Thyroid gland (tissue), 4 donors: ENCODE measurements at regions not wholly inside any gene's neighbourhood (a gene's known extent, or its start where the extent isn't known, plus 50 kb on each side); places are given as distances from the start of the nearest gene placed in this dataset.

Experiments used
- DNase-seq, 2 donors: peaks; one replicate each; pipeline ENCODE4 v3.0.0-alpha.2; 2019
- H3K27ac ChIP-seq, 3 donors: fragments of 200-600 bp; sonication (generic); 1 replicate in 2 of 3; 2 replicates in 1 of 3; pipeline ENCODE4 v1.5.1; 2016 to 2019; ENCODE audit warnings: mild to moderate bottlenecking in 1 of 3, moderate library complexity in 1 of 3
- H3K27me3 ChIP-seq: fragments of 200-600 bp; sonication (generic); one replicate; pipeline ENCODE4 v1.5.1; 2019
- H3K36me3 ChIP-seq, 2 donors: fragments of 200-600 bp; sonication (generic); one replicate each; pipeline ENCODE4 v1.5.1; 2016 to 2019
- H3K4me1 ChIP-seq, 2 donors: fragments of 200-600 bp; sonication (generic); one replicate each; pipeline ENCODE4 v1.5.1; 2017 to 2019
- H3K4me3 ChIP-seq, 3 donors: fragments of 200-600 bp; sonication (generic); replicated peaks in 1 of 3; 1 replicate in 2 of 3; 2 replicates in 1 of 3; pipeline ENCODE4 v1.5.1; 2016; ENCODE audit warnings: mild to moderate bottlenecking in 1 of 3
- H3K9me3 ChIP-seq: fragments of 200-600 bp; sonication (generic); one replicate; pipeline ENCODE4 v1.5.1; 2017
- POLR2A ChIP-seq, 2 donors: fragments of 450-650 bp; IDR thresholded peaks; one replicate each; pipeline ENCODE4 v1.6.1; 2017; ENCODE audit warnings: antibody characterized with exemption in 2 of 2, mild to moderate bottlenecking in 2 of 2, moderate library complexity in 1 of 2
- WGBS, 2 donors: methylation state at CpG; one replicate each; pipeline ENCODE4 v1.1.5; 2017; 5-methylcytosine and 5-hydroxymethylcytosine counted together
- intact Hi-C: fragments of 100-400 bp; cut with DNase I; formaldehyde crosslinking; loops from one replicate; pipeline ENCODE4 v1.15.1; 2023
- TF ChIP-seq, protein P1 (sequence below), 6 experiments: fragments of 200-600 bp in 3 of 6; fragments of 450-650 bp in 3 of 6; sonication (generic) in 3 of 6; IDR thresholded peaks; one replicate each; pipeline ENCODE4 v1.5.1; 2016 to 2019; ENCODE audit warnings: antibody characterized with exemption in 6 of 6, mild to moderate bottlenecking in 2 of 6, inconsistent platforms in 1 of 6, moderate library complexity in 1 of 6

GRCh38 chr6:115276881-115277565, 783.7 kb downstream of the FRK start:
- WGBS, 2 donors = 86 to 88% methylated on average over 3 of the region's 3 CpGs
- no peaks in the 10 kb centered on the region for H3K9me3 ChIP-seq
- TF ChIP-seq, protein P1, sequence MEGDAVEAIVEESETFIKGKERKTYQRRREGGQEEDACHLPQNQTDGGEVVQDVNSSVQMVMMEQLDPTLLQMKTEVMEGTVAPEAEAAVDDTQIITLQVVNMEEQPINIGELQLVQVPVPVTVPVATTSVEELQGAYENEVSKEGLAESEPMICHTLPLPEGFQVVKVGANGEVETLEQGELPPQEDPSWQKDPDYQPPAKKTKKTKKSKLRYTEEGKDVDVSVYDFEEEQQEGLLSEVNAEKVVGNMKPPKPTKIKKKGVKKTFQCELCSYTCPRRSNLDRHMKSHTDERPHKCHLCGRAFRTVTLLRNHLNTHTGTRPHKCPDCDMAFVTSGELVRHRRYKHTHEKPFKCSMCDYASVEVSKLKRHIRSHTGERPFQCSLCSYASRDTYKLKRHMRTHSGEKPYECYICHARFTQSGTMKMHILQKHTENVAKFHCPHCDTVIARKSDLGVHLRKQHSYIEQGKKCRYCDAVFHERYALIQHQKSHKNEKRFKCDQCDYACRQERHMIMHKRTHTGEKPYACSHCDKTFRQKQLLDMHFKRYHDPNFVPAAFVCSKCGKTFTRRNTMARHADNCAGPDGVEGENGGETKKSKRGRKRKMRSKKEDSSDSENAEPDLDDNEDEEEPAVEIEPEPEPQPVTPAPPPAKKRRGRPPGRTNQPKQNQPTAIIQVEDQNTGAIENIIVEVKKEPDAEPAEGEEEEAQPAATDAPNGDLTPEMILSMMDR (IDR thresholded peaks at IDR 0.05) = no peak
- TF ChIP-seq POLR2A (IDR thresholded peaks at IDR 0.05) = no peak
- H3K4me1 ChIP-seq = no peaks in the 10 kb centered on the region
- H3K4me3 ChIP-seq = no peak overlapping the region
- intact Hi-C loops = no loop called here
- H3K36me3 ChIP-seq = no peaks in the 10 kb centered on the region
- H3K27ac ChIP-seq = no peak overlapping the region
- H3K27me3 ChIP-seq = no peaks in the 10 kb centered on the region
- no peak for DNase-seq

DNA sequence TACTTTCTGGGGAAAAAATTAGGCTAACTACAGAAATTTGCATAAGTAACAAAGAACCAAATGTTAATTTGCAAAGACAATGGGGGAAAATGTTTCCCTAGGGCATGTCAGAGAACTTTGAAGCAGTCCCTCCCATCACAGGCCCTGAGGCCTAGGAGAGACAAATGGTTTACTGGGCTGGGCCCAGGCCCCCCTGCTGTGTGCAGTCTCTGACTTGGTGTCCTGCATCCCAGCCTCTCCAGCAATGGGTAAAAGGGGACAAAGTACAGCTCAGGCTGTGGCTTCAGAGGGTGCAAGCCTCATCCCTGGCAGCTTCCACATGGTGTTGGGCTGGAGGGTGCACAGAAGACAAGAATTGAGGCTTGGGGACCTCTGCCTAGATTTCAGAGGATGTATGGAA, 788.4 kb downstream of the FRK start:
- no peaks in the 10 kb centered on the region for H3K27me3 ChIP-seq
- no peak overlapping the region for H3K27ac ChIP-seq
- H3K4me3 ChIP-seq = no peak overlapping the region
- intact Hi-C loops = no loop called here
- H3K4me1 ChIP-seq = no peaks in the 10 kb centered on the region
- no peak for TF ChIP-seq POLR2A (IDR thresholded peaks at IDR 0.05)
- TF ChIP-seq, protein P1 (IDR thresholded peaks at IDR 0.05) = no peak
- DNase-seq = no peak
- no peaks in the 10 kb centered on the region for H3K36me3 ChIP-seq
- no peaks in the 10 kb centered on the region for H3K9me3 ChIP-seq

DNA sequence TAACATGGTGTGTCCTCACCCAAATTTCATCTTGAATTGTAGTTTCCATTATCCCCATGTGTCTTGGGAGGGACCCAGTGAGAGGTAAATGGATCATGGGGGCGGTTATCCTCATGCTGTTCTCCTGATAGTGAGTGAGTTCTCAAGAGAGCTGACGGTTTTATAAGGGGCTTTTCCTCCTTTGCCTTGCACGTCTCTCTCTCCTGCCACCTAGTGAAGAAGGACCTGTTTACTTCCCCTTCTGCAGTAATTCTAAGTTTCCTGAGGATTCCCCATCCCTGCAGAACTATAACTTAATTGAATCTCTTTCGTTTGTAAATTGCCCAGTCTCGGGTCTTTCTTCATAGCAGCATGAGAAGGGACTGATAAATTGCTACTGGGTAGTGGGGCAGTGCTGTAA, 789.3 kb downstream of the FRK start:
- H3K9me3 ChIP-seq = no peaks in the 10 kb centered on the region
- TF ChIP-seq, protein P1 (IDR thresholded peaks at IDR 0.05) = no peak
- TF ChIP-seq POLR2A (IDR thresholded peaks at IDR 0.05) = no peak
- no peaks in the 10 kb centered on the region for H3K27me3 ChIP-seq
- H3K36me3 ChIP-seq = no peaks in the 10 kb centered on the region
- intact Hi-C loops = no loop called here
- no peak overlapping the region for H3K4me3 ChIP-seq
- no peak for DNase-seq
- no peak overlapping the region for H3K27ac ChIP-seq
- no peaks in the 10 kb centered on the region for H3K4me1 ChIP-seq
- 49 to 64% methylated on average over 5 of the region's 5 CpGs for WGBS, 2 donors

- Histone ChIP-seq H3K27ac (no peak overlapping the region), H3K27me3 (no peaks in the 10 kb centered on the region), H3K36me3 (no peaks in the 10 kb centered on the region), H3K9me3 (no peaks in the 10 kb centered on the region), H3K4me1 (no peaks in the 10 kb centered on the region), H3K4me3 (no peak overlapping the region)
- no peak for DNase-seq
- intact Hi-C loops = no loop called here
- no peak for TF ChIP-seq POLR2A (IDR thresholded peaks at IDR 0.05)
- TF ChIP-seq, protein P1 (IDR thresholded peaks at IDR 0.05) = no peak
Measured at GRCh38 chr6:115270953-115271352, 789.7 kb downstream of the FRK start.

DNA sequence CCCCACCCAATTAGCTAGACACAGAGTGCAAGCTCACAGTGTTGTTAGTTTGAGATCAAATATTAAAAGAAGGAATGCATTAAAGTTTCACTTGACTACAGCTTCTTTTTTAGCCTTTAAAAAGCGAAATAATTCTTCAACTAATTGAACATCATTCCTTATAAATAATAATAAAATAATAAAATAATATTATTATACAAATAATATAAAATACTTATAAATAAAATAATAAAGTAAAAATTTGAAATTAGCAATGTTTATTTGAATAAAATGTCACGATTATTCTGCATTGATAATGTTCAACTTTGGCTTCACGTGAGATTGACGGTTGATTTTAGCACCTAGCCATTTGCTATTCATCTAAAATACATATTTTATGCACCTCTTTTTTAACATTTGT, 819.3 kb downstream of the FRK start:
- no peak for DNase-seq
- H3K4me1 ChIP-seq = no peaks in the 10 kb centered on the region
- no peaks in the 10 kb centered on the region for H3K9me3 ChIP-seq
- no peak overlapping the region for H3K27ac ChIP-seq
- intact Hi-C loops = no loop called here
- no peak overlapping the region for H3K4me3 ChIP-seq
- TF ChIP-seq POLR2A (IDR thresholded peaks at IDR 0.05) = no peak
- TF ChIP-seq, protein P1 (IDR thresholded peaks at IDR 0.05) = no peak
- H3K36me3 ChIP-seq = no peaks in the 10 kb centered on the region
- 80 to 93% methylated on average over 4 of the region's 4 CpGs for WGBS, 2 donors
- no peaks in the 10 kb centered on the region for H3K27me3 ChIP-seq
